IPS-18a (cell line): ENCODE measurements at regions not wholly inside any gene's neighbourhood (a gene's known extent, or its start where the extent isn't known, plus 50 kb on each side); places are given as distances from the start of the nearest gene placed in this dataset.
"Not testable (repeated sequence)": the region's sequence is repeated elsewhere in the genome, so short reads cannot be mapped to it uniquely, and the experiment has no call there.

Experiments used
- H3K27ac ChIP-seq: one replicate; pipeline ENCODE4 v1.5.1; 2013; ENCODE audit warnings: low read length
- H3K27me3 ChIP-seq: one replicate; pipeline ENCODE4 v1.6.1; 2013; ENCODE audit warnings: mild to moderate bottlenecking, low read length; ENCODE audit not compliant: control insufficient read depth, insufficient read depth
- H3K36me3 ChIP-seq: one replicate; pipeline ENCODE4 v1.6.1; 2013; ENCODE audit warnings: low read depth, low read length; ENCODE audit not compliant: control insufficient read depth
- H3K4me1 ChIP-seq: one replicate; pipeline ENCODE4 v1.6.1; 2013; ENCODE audit warnings: low read depth, low read length; ENCODE audit not compliant: control insufficient read depth
- H3K4me3 ChIP-seq: one replicate; pipeline ENCODE4 v1.5.1; 2013; ENCODE audit warnings: low read length
- H3K9ac ChIP-seq: one replicate; pipeline ENCODE4 v1.6.1; 2013; ENCODE audit warnings: mild to moderate bottlenecking, low read length, moderate library complexity
- H3K9me3 ChIP-seq: one replicate; pipeline ENCODE4 v1.6.1; 2013; ENCODE audit warnings: low read depth, low read length; ENCODE audit not compliant: control insufficient read depth

DNA sequence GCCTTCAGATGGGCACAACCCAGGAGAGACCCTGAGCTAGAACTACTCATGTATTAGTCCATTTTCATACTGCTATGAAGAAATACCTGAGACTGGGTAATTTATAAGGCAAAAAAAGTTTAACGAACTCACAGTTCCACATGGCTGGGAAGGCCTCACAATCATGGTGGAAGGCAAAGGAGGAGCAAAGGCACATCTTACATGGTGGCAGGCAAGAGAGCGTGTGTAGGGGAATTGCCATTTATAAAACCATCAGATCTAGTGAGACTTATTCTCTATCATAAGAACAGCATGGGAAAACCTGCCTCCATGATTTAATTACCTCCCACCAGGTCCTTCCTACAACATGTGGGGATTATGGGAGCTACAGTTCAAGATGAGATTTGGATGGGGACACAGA lies 137.9 kb upstream of the NUDT4 start:
- H3K27me3 ChIP-seq, H3K4me3 ChIP-seq, H3K4me1 ChIP-seq, H3K27ac ChIP-seq, H3K9me3 ChIP-seq, H3K9ac ChIP-seq, H3K36me3 ChIP-seq: not testable (repeated sequence)

DNA sequence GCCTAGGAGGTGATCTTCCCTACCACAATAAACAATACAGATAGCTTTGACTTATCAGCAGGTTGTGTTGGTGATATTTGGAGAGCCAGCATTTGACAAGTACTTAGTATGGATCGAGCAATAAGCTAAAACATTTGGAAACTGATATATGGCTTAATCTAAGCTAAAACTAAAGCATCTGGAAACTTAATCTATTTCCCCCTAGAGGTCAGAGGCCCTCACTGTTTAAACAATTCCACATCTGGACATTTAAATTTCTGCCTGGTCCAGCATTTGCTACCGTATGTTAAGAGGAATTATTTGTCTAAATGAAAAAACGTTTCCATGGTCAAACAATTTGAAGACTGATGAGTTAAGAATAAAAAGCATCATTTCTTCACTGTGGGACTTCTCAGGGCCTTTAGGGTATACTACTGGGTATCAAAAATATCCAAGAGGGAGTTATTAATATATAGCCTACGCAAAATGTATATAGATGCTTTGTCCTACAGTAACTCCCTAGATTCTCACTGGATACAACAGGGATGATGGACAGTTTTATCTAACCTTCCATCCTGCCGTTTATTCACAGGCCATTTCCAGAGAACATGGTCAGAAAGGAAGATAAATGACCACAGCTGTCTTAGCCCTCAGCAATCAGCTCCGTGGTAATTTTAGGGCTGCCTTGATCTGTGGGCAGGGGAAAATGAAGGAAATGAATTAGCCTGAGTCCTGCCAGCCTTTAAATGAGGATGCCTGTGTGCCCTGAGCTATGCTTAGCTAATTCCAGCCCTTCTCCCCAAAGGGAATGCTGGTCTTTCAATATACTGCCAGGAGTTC lies 135.4 kb upstream of the NUDT4 start:
- Histone ChIP-seq H3K36me3 (no peaks in the 10 kb centered on the region), H3K4me3 (no peak overlapping the region), H3K4me1 (no peaks in the 10 kb centered on the region), H3K9ac (no peak overlapping the region), H3K9me3 (no peaks in the 10 kb centered on the region), H3K27me3 (no peaks in the 10 kb centered on the region), H3K27ac (no peak overlapping the region)

DNA sequence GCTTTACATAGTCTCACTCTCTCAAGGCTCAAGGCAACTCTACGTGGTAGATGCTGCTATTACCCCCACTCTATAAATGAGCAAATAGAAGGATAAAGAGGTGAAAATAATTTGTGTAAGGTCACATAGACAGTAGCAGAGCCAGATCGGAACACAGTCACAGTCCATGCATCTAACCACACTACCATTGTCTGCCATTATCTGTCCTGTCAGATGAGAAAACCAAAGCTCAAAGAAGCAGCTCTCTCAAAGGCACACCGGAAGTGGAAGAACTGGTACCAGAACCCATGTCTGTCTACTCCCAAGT lies 134.4 kb upstream of the NUDT4 start:
- H3K27me3 ChIP-seq: no peaks in the 10 kb centered on the region
- no peak overlapping the region for H3K9ac ChIP-seq
- H3K36me3 ChIP-seq: no peaks in the 10 kb centered on the region
- no peak overlapping the region for H3K4me3 ChIP-seq
- no peaks in the 10 kb centered on the region for H3K9me3 ChIP-seq
- no peaks in the 10 kb centered on the region for H3K4me1 ChIP-seq
- H3K27ac ChIP-seq: no peak overlapping the region

DNA sequence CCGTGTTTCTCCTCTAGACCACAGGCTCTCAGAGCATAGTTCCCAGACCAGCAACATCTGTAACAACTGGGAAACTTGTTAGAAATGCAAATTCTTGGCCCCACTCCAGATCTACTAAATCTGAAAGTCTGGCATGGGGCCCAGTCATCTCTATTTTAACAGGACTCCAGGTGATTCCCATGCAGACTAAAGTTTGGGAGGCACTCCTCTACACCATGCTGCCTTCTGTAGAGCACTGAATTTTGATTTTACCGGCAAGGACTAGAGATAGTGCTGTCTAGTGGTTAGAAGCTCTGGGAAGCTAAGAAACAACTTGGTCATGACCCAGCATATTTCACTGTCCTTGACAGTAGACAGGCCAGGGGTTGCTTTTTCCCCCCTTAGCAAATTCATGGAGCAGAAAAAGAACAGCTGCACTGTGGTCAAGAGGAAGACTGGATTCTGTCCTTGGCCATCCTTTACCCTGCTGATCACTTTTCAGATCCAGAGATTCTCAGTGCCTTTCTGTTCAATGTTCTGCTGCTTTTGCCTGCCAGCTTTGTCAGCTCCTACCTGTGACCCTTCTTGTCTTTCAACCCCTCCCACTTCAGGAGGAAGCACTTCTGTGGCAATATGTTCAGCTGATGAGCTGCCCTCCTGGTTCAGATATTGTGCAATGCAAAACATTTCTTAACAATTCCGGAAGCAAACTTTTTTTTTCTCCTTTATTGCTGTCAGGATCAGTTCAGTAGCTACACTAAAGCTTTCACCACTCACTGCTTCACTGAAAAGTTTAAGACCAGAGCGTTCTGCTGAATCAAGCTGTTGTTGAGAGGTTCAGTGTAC lies 133.8 kb upstream of the NUDT4 start:
- H3K27ac ChIP-seq: no peak overlapping the region
- H3K36me3 ChIP-seq: no peaks in the 10 kb centered on the region
- no peaks in the 10 kb centered on the region for H3K27me3 ChIP-seq
- H3K9ac ChIP-seq: no peak overlapping the region
- H3K9me3 ChIP-seq: no peaks in the 10 kb centered on the region
- no peak overlapping the region for H3K4me3 ChIP-seq
- H3K4me1 ChIP-seq: no peaks in the 10 kb centered on the region

DNA sequence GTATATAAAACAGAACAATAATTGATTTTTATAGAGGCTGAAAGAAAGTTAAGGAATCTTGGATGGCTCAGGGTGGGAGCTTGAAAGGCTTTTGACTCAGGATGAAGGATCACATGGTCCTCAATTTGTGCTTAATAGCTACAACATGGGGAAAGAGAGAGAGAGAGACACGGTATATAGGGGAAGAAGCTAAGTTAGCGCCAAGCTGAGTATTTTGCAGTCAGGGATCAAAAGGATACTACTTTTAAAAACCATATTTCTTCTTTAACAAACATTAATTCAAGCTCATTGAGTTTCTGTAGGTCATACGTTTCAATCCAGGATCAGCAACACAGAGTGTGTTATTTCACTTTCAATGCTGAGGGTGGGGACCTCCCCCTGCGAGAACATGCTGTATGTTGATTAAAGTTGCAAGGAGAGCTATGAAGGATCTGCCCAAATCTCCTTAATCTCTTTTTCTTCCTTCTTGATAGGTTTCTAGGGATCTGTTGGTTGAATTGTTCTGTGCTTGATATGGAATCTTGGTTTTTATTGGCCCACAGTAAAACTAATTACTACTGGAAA lies 133.1 kb upstream of the NUDT4 start:
- Histone ChIP-seq H3K9me3 (no peaks in the 10 kb centered on the region), H3K4me1 (no peaks in the 10 kb centered on the region), H3K36me3 (no peaks in the 10 kb centered on the region), H3K4me3 (no peak overlapping the region), H3K9ac (no peak overlapping the region), H3K27ac (no peak overlapping the region), H3K27me3 (no peaks in the 10 kb centered on the region)

GRCh38 chr12:93245543-93245942 lies 132.2 kb upstream of the NUDT4 start:
- no peak overlapping the region for H3K27ac ChIP-seq
- no peaks in the 10 kb centered on the region for H3K9me3 ChIP-seq
- no peaks in the 10 kb centered on the region for H3K4me1 ChIP-seq
- H3K36me3 ChIP-seq: no peaks in the 10 kb centered on the region
- H3K4me3 ChIP-seq: no peak overlapping the region
- no peak overlapping the region for H3K9ac ChIP-seq
- no peaks in the 10 kb centered on the region for H3K27me3 ChIP-seq

DNA sequence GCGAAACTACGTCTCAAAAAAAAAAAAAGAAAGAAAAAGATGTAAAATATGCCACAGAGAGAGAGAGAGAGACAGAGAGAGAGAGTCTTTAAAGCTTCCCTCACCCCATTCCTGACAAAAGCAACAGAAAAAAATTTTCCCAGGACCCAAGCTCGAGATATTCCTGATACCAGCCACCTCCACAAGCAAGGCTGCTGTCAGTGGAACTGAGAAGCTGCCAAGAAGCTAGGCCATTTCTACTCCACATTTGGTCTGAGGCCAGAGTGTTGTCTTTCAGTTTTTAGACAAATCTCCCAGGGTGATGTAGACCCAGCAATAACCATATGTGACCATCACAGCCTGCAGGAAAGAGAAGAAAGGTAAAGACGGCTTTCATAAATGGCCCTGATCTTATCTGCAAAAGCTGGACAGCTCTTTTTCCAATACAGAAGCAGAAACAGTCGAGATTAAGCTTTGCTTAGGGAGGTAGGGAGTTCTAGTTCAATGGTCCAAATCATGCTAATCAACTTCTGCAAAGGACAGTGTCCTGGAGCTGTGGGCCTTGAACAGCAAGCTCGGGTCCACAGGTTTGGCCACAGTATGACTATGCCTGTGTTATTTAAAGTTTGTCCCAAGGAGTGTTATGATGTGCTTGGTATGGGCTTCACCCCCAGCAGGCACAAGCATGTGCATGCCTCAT lies 130.3 kb upstream of the NUDT4 start:
- H3K9me3 ChIP-seq: no peaks in the 10 kb centered on the region
- H3K4me1 ChIP-seq: no peaks in the 10 kb centered on the region
- no peaks in the 10 kb centered on the region for H3K27me3 ChIP-seq
- H3K4me3 ChIP-seq: no peak overlapping the region
- no peak overlapping the region for H3K9ac ChIP-seq
- H3K36me3 ChIP-seq: no peaks in the 10 kb centered on the region
- H3K27ac ChIP-seq: no peak overlapping the region

DNA sequence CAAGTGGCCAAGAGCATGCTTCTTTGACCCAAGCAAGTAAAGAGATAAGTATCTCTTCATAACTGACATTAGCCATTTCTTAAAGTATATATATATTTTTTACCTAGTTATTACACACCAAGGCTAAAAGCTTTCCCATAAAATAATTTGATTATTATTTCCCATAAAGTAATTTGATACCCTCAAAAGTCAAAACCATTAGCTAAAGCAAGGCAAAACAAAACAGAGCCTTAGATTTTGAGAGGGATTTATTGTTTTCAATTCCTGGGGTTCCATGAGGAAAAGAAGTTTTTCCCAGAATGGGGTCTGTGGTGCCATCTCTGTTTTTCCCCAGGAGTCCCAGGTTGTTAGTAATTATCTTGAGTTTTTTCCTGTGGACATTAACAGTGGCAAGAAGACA lies 125.5 kb upstream of the NUDT4 start:
- Histone ChIP-seq H3K4me3 (no peak overlapping the region), H3K27me3 (no peaks in the 10 kb centered on the region), H3K9ac (no peak overlapping the region), H3K9me3 (no peaks in the 10 kb centered on the region), H3K27ac (no peak overlapping the region), H3K36me3 (no peaks in the 10 kb centered on the region), H3K4me1 (peaks cover 4% of the 10 kb centered on the region)

DNA sequence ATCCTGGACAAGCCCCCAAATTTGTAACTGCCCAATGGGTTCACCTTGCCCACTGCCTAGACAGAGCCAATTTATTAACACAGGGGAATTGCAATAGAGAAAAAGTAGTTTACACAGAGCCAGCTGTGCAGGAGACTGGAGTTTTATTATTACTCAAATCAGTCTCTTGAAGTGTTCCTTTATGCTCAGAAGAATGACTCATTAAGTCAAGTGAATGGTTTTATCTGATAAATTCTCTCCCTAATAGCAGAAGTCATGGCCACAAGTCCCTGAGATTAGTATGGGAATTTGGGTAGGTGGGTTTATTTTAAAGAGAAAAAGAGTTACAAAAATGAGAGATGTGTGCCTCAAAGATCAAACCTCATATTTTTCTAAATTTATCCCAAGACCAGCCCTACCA lies 122.8 kb upstream of the NUDT4 start:
- Histone ChIP-seq H3K9me3 (no peaks in the 10 kb centered on the region), H3K4me3 (no peak overlapping the region), H3K27ac (no peak overlapping the region), H3K27me3 (no peaks in the 10 kb centered on the region), H3K36me3 (no peaks in the 10 kb centered on the region), H3K9ac (no peak overlapping the region), H3K4me1 (peaks cover 12% of the 10 kb centered on the region)

DNA sequence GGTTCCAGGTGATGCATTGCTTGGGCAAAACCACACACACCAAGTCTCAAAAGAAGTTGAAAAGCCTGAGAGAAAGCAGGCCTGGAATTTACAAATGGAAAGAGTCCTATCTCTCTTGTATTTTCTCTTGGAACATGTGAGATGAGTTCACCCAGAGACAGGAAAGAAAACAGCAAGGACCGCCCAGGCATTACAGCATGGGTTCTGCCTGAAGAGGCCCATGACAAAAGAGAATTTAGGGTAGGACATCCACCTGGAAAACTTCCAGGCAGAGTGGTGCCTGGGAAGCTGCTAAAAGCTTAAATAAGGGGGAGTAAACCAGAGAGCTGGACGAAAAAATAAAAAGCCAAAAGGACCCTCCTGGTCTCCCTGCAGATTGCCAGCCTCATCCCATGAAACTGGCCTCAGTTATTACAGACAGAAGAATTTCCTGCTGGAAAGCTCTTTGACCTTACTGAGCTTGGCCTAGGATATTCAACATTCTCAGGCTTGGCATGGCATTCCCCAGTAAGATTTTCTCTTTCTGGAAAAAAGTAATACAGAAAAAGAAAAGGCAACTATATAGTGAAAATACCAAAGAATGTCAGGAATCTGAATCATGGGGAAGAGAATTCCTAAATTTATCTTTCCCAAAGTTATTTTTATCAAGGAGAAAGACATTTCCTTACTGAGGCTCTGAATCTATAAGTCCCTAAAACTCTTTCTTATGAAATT lies 121.3 kb upstream of the NUDT4 start:
- peaks cover 12% of the 10 kb centered on the region for H3K4me1 ChIP-seq
- no peaks in the 10 kb centered on the region for H3K9me3 ChIP-seq
- no peaks in the 10 kb centered on the region for H3K27me3 ChIP-seq
- no peaks in the 10 kb centered on the region for H3K36me3 ChIP-seq
- no peak overlapping the region for H3K27ac ChIP-seq
- no peak overlapping the region for H3K4me3 ChIP-seq
- H3K9ac ChIP-seq: no peak overlapping the region

DNA sequence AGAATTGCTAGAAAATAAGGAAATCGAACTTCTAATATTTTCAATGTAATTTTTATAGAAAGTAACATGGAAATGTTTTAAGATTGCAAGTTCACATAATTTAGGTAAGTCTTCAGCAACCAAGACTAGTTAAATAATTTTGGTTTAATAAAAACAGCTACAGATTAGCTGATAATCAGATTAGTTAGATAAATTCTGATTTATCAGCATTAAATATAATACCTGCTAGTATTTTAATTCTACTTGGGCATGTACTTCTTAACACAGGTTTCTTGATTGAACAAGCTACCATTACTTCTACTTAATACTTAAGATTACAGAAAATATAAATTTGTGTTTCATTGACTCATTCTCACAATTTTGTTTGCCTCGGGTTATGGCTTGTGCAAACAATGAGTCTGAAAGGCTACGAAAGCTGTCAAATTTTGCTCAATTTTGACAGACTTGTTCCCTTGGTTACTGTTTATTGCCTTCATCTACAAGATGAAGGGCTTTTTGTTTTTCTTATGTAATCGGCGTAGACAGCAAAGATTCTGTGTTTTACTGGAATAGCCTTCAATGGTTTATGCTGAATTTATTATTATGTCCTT lies 116.1 kb upstream of the NUDT4 start:
- Histone ChIP-seq H3K4me1 (peaks cover 8% of the 10 kb centered on the region), H3K27ac (no peak overlapping the region), H3K36me3 (no peaks in the 10 kb centered on the region)

More for the DNA sequence above, 116.1 kb upstream of the NUDT4 start:
- no peaks in the 10 kb centered on the region for H3K27me3 ChIP-seq
- no peaks in the 10 kb centered on the region for H3K9me3 ChIP-seq
- no peak overlapping the region for H3K4me3 ChIP-seq
- no peak overlapping the region for H3K9ac ChIP-seq
